Activated naive CD8-positive, alpha-beta T cell treated with anti-CD3 and anti-CD28 coated beads, Interleukin-2, amount 50 U/mL, for 24 hours (primary cell): ENCODE measurements at regions not wholly inside any gene's neighbourhood (a gene's known extent, or its start where the extent isn't known, plus 50 kb on each side); places are given as distances from the start of the nearest gene placed in this dataset.
"Not testable (repeated sequence)": the region's sequence is repeated elsewhere in the genome, so short reads cannot be mapped to it uniquely, and the experiment has no call there.

Source experiments
- ATAC-seq: fragments of 150-1000 bp; cut with Tn5 transposase; one replicate; pipeline ENCODE4 v1.10.0; 2021
- DNase-seq: peaks from one replicate; pipeline ENCODE4 v3.0.0; 2021
- H3K27ac Mint-ChIP-seq: one replicate; pipeline ENCODE4 v1.8.0; 2021; ENCODE audit warnings: mild to moderate bottlenecking, mixed read lengths
- H3K27me3 Mint-ChIP-seq: one replicate; pipeline ENCODE4 v1.8.0; 2021; ENCODE audit warnings: mixed read lengths
- H3K36me3 Mint-ChIP-seq: one replicate; pipeline ENCODE4 v1.8.0; 2021; ENCODE audit warnings: low read depth, mixed read lengths
- H3K4me1 Mint-ChIP-seq: one replicate; pipeline ENCODE4 v1.8.0; 2021; ENCODE audit warnings: mixed read lengths
- H3K4me3 Mint-ChIP-seq: one replicate; pipeline ENCODE4 v1.8.0; 2021; ENCODE audit warnings: mild to moderate bottlenecking, moderate library complexity, mixed read lengths
- H3K9me3 Mint-ChIP-seq: one replicate; pipeline ENCODE4 v1.8.0; 2021; ENCODE audit warnings: mixed read lengths

DNA sequence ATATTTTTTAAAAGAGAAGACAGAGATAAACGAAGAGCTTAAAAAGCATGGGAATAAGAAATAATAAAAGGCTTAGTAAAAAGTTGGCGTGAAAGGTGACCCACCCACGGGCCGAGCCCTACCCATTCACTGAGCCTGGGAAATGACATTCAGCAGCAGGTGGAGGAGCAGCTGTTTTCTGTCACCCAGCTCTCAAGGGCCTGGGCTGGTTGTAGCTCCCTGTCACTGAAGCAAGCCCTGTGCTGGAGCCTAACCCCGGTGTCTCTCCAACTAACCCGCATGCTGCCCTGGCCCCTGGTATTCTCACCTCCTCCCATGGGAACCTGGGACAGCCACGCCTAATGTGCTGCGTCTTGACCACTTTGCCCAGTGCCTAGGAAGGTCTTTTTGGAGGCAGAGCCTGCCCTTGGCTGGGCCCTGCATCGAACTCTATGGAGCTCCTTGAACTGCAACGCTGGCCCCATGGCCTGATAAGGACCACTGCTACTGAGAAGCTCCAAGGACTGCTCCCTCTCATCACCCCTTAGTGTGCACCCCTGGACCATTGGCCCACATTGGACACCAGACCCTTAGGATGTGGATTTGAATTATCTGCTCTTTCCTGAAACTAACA, 68.8 kb upstream of the IYD start:
- DNase-seq = no peak
- H3K9me3 Mint-ChIP-seq = peaks cover 5% of the 10 kb centered on the region
- H3K27me3 Mint-ChIP-seq = peaks cover 20% of the 10 kb centered on the region
- H3K27ac Mint-ChIP-seq = no peak overlapping the region
- no peak for ATAC-seq
- H3K4me1 Mint-ChIP-seq = peaks cover 9% of the 10 kb centered on the region
- H3K36me3 Mint-ChIP-seq = peaks cover 2% of the 10 kb centered on the region
- H3K4me3 Mint-ChIP-seq = no peak overlapping the region

DNA sequence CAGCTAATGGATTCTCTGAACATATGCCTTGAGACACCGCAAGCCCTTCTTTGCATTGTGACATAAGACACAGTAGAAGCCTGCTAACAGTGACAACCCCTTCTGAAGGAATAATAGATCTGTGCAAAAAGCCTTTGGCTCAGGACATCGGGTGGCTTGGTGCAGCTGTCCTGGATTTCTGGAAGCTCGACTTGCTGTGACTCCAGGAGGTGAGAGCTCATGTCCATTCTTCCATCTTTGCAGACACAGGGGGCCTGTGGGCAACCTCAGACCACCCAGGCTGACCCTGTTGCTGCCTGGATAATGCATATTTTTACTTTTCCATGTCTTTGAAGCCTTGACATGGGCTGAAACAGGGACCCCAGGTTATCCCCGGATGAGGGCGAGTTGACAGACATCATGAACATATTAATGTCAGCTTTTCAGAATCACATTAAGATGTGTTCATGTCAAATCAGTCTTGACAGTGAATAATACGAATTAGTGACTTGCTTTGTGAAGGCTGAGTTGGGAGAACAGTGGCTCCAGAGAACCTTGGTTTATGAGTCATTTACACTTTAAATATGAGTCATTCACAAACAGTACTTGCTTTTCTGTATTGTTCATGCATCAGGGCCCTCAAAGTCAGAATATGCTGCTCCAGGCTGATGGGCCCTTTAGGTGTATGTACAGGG, 66.8 kb upstream of the IYD start:
- ATAC-seq (peak; percentile 96), DNase-seq (no peak)
- Mint-ChIP-seq H3K4me1 (peaks cover 9% of the 10 kb centered on the region), H3K27ac (no peak overlapping the region), H3K36me3 (peaks cover 2% of the 10 kb centered on the region), H3K27me3 (peaks cover 27% of the 10 kb centered on the region), H3K9me3 (peaks cover 5% of the 10 kb centered on the region), H3K4me3 (no peak overlapping the region)

DNA sequence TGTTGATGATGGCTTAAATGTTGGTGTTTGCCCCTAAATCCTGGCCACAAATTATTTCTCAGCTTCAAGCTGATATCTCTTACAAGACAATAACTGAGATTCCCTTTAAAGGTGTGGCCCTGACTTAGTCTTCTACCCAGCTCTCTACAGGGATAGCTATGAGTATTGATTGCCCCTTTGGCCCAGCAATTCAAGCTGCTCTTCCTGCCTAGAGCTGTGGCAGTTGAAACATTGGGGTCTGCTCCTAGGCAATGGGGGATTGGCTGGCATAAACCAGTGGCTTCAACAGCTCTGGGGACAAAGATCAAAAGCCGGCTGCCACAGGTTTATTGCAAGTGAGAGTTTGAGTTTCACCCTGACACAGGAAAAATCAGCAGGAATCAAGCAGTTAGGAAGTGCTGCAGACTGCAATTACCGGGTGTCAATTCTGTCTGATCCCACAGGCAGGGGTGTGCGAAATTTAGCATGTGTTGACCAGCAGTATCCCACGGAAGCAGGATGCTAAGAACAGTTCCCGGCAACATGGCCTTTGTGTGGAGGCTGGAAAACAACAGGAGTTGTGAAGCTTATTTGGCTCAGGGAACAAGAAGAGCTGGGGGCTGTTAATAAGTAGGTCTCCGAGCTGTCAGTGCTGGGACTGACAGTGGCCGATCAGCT, 66.2 kb upstream of the IYD start:
- peaks cover 29% of the 10 kb centered on the region for H3K27me3 Mint-ChIP-seq
- H3K36me3 Mint-ChIP-seq = peaks cover 1% of the 10 kb centered on the region
- no peak overlapping the region for H3K27ac Mint-ChIP-seq
- DNase-seq (no peak), ATAC-seq (peak; percentile 33)
- H3K4me3 Mint-ChIP-seq = no peak overlapping the region
- H3K9me3 Mint-ChIP-seq = peaks cover 3% of the 10 kb centered on the region
- H3K4me1 Mint-ChIP-seq = peaks cover 9% of the 10 kb centered on the region

GRCh38 chr6:150303256-150303655, 65.6 kb upstream of the IYD start:
- H3K27me3 Mint-ChIP-seq = peaks cover 28% of the 10 kb centered on the region
- H3K36me3 Mint-ChIP-seq = no peaks in the 10 kb centered on the region
- DNase-seq (no peak), ATAC-seq (no peak)
- no peak overlapping the region for H3K4me3 Mint-ChIP-seq
- no peak overlapping the region for H3K27ac Mint-ChIP-seq
- peaks cover 9% of the 10 kb centered on the region for H3K4me1 Mint-ChIP-seq
- no peaks in the 10 kb centered on the region for H3K9me3 Mint-ChIP-seq

DNA sequence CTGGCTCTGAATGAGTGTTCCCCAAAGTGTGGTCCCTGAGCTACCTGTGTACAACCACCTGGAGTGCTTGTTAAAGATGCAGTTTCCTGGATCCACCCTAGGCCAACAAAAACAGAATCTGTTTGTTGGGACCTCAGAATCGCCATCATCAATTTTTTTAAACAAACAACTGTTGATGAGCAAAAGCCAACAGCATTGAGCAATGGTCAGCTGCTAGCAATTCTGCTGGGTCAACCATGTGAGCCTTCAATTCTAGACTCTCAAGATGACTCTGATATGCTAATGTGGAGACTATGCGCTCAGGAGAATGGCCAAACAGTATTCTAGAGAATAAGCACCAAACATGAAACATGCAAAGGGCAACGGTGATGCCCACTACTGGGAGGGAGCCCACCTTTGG, 64.4 kb upstream of the IYD start:
- Mint-ChIP-seq H3K4me1 (peaks cover 9% of the 10 kb centered on the region), H3K36me3 (no peaks in the 10 kb centered on the region), H3K9me3 (no peaks in the 10 kb centered on the region), H3K27me3 (peaks cover 33% of the 10 kb centered on the region), H3K27ac (no peak overlapping the region), H3K4me3 (no peak overlapping the region)
- DNase-seq (no peak), ATAC-seq (no peak)

GRCh38 chr6:150306290-150306689, 62.5 kb upstream of the IYD start:
- Mint-ChIP-seq H3K36me3 (no peaks in the 10 kb centered on the region), H3K27ac (no peak overlapping the region), H3K4me3 (no peak overlapping the region), H3K4me1 (peaks cover 13% of the 10 kb centered on the region), H3K27me3 (peaks cover 33% of the 10 kb centered on the region), H3K9me3 (no peaks in the 10 kb centered on the region)
- ATAC-seq (no peak), DNase-seq (no peak)

DNA sequence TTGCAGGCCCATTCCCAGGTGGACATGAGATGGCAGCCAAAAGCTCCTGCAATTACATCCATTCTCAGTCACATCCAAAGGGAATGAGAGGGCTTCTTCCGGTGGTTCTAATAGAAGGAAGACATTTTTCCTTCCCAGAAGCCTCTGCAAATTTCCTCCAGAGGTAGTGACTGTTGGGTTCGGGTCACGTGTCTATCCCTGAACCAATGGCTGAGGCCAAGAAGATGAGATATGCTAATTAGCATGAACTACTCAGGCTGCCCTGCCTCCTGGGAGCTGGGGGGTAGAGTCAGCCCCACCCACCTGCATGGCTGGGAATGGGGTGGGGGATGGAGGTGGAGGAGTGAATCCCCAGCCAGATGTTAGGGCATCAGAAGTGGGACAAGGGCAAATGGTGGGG, 61.3 kb upstream of the IYD start:
- ATAC-seq (no peak), DNase-seq (no peak)
- Mint-ChIP-seq H3K36me3 (no peaks in the 10 kb centered on the region), H3K4me1 (peaks cover 7% of the 10 kb centered on the region), H3K27me3 (peaks cover 36% of the 10 kb centered on the region), H3K27ac (no peak overlapping the region), H3K4me3 (no peak overlapping the region), H3K9me3 (no peaks in the 10 kb centered on the region)

DNA sequence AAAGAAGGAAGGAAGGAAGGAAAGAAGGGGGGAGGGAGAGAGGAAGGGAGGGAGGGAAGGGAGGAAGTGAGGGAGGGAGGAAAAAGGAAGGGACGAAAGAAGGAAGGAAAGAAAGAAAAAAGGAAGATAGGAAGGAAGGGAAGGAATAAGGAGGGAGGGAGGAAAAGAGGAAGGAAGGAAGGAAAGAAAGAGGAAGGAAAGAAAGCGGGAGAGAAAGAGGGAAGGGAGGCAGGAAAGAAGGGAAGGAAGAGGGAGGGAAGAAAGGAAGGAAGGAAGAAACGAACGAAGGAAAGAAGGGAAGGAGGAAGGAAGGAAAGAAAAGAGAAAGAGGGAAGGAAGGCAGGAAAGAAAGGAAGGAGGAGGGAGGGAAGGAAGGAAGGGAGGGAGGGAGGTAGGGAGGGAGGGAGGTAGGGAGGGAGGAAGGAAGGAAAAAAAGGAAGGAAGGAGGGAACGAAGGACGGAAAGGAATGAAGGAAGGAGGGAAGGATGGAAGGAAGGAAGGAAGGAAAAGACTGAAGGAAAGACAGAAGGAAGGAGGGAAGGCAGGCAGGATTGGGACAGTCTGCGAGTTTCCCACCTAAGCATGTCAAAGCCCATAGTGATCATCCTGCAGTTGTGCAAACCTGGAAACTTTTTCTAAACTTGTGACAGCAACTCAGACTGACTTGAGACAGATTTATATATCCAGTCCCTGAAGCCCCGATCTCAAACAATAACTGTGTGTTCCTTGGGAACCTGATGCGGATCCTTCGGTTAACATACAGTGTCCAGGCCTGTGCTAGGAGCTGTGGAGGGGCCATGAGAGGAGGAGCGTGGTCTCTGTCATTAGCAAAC, 59.8 kb upstream of the IYD start:
- H3K27me3 Mint-ChIP-seq = peaks cover 32% of the 10 kb centered on the region
- no peak for ATAC-seq
- no peak overlapping the region for H3K4me3 Mint-ChIP-seq
- no peak overlapping the region for H3K27ac Mint-ChIP-seq
- H3K36me3 Mint-ChIP-seq = no peaks in the 10 kb centered on the region
- peaks cover 4% of the 10 kb centered on the region for H3K4me1 Mint-ChIP-seq
- no peaks in the 10 kb centered on the region for H3K9me3 Mint-ChIP-seq
- no peak for DNase-seq

GRCh38 chr6:150310539-150310938, 58.3 kb upstream of the IYD start:
- ATAC-seq (no peak), DNase-seq (no peak)
- Mint-ChIP-seq H3K4me1 (peaks cover 4% of the 10 kb centered on the region), H3K4me3 (no peak overlapping the region), H3K27ac (no peak overlapping the region), H3K27me3 (peaks cover 32% of the 10 kb centered on the region), H3K9me3 (no peaks in the 10 kb centered on the region), H3K36me3 (no peaks in the 10 kb centered on the region)

- not testable (repeated sequence) for H3K9me3 Mint-ChIP-seq, H3K36me3 Mint-ChIP-seq, H3K4me1 Mint-ChIP-seq, H3K27ac Mint-ChIP-seq, H3K4me3 Mint-ChIP-seq, DNase-seq, ATAC-seq
- H3K27me3 Mint-ChIP-seq = peaks cover 28% of the 10 kb centered on the region
These were observed 57.5 kb upstream of the IYD start for GRCh38 chr6:150311149-150311944.

DNA sequence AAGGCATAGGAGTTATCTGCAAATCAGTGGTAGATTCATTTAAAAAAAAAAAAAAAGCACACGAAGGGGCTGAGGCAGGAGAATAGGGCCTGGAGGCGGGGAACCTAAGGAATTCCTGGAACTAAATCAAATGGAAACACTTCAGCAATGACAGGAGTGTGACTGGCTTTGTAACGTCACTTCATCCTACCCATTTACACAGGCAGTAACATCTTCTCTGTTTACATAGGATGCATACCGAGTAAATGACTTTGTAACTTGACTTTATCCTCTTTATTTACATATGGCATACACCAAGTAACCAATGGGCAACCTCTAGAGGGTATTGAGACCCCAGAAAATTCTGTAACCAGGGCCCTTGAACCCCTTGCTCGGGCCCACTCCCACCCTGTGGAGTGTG, 56.4 kb upstream of the IYD start:
- Mint-ChIP-seq H3K27ac (no peak overlapping the region), H3K27me3 (peaks cover 22% of the 10 kb centered on the region), H3K36me3 (no peaks in the 10 kb centered on the region), H3K4me3 (no peak overlapping the region), H3K4me1 (peaks cover 4% of the 10 kb centered on the region), H3K9me3 (no peaks in the 10 kb centered on the region)
- DNase-seq (no peak), ATAC-seq (no peak)

DNA sequence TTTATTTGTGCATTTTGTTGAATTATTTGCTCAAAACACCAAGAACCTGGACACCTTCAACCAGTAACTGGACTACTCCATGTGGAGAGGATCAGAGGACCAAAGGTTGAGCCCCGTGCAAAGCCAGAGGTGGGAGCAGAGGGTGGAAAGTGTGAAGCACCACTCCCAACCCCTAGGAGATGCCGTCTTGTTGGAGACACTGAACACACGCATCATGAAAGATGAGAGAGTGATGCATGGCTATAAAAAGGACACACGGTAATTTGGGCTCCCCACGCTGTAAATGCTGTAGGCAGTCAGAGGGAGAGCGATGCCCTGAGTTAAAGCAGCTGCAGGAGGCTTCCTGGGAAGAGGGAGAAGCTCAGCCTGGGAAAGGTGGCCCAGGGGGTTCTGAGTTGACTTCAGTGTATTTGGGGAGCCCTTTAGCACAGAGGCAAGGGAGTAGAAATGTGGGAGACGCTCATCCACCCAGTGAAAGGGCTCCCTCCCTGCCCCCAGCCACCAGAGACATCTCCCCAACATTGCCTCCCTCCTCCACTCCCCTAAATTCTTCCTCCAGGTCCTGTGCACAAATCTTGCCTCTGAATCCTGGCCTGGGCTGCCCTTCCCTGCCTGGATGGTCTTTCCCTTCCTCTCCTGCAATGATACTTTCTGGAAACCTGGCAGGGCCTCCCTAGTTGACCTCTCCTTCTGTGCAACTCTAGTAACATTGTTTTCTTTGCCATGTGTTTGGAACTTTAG, 55.8 kb upstream of the IYD start:
- Mint-ChIP-seq H3K4me3 (no peak overlapping the region), H3K4me1 (peaks cover 4% of the 10 kb centered on the region), H3K9me3 (no peaks in the 10 kb centered on the region), H3K27me3 (peaks cover 18% of the 10 kb centered on the region), H3K27ac (no peak overlapping the region), H3K36me3 (no peaks in the 10 kb centered on the region)
- DNase-seq (no peak), ATAC-seq (no peak)

DNA sequence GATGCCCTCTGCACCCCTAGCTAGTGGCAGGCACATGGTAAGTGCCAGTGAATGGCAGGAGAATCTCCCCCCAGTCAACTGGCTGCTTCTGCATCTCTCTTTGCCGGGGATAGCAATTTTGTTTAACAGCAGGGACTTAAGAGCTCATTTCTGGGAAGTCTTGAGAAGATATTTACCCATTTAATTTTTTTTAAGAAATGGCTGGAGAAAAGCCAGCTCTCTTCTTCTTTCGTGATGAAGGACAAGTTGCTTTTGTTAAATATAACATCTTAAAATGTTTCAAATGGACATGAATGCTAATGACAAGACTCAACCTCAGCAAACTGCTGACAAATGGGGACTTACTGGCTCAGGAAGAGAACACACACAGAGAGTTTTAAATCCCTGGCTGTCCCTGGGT, 55.0 kb upstream of the IYD start:
- Mint-ChIP-seq H3K27me3 (peaks cover 11% of the 10 kb centered on the region), H3K4me1 (peaks cover 4% of the 10 kb centered on the region), H3K9me3 (no peaks in the 10 kb centered on the region), H3K36me3 (no peaks in the 10 kb centered on the region), H3K27ac (no peak overlapping the region), H3K4me3 (no peak overlapping the region)
- DNase-seq (no peak), ATAC-seq (no peak)
